Nephron progenitor cell (in vitro differentiated cells): ENCODE measurements at regions not wholly inside any gene's neighbourhood (a gene's known extent, or its start where the extent isn't known, plus 50 kb on each side); places are given as distances from the start of the nearest gene placed in this dataset.

Experiments
- DNase-seq: peaks from one replicate; pipeline ENCODE4 v3.0.0; 2021
- H3K27ac Mint-ChIP-seq: 2 replicates; pipeline ENCODE4 v1.8.0; 2021; ENCODE audit warnings: mild to moderate bottlenecking, moderate library complexity, mixed read lengths
- H3K27me3 Mint-ChIP-seq: 2 replicates; pipeline ENCODE4 v1.8.0; 2021; ENCODE audit warnings: mild to moderate bottlenecking, low read depth, mixed read lengths; ENCODE audit not compliant: poor library complexity
- H3K36me3 Mint-ChIP-seq: 2 replicates; pipeline ENCODE4 v1.8.0; 2021; ENCODE audit warnings: low read depth, mixed read lengths
- H3K4me1 Mint-ChIP-seq: 2 replicates; pipeline ENCODE4 v1.8.0; 2021; ENCODE audit warnings: mixed read lengths
- H3K4me3 Mint-ChIP-seq: 2 replicates; pipeline ENCODE4 v1.8.0; 2021; ENCODE audit warnings: mild to moderate bottlenecking, moderate library complexity, mixed read lengths
- H3K9me3 Mint-ChIP-seq: 2 replicates; pipeline ENCODE4 v1.8.0; 2021; ENCODE audit warnings: mild to moderate bottlenecking, moderate library complexity, mixed read lengths
- TF ChIP-seq, protein P1 (sequence below): fragments of 200-600 bp; sonication (generic); IDR thresholded peaks from 2 replicates; pipeline ENCODE4 v1.5.0; 2021; ENCODE audit warnings: antibody characterized with exemption

DNA sequence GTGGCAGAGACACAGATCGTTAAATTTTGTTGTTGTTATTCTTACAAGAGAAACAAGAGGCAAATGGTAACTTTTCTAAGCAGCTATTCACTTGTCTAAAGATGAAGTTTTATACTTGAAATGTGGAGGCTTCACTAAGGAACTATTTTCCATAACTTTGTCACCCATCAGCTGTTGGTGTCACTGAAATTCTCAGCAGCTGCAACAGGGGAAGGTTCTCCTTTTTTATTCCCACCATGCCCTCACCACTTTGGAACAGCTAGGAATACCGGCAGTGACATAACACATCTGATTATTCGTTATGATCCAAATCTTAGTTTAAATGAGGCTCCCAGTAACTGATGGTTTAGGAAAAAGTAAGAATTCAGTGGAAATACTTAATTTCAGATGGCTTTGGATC lies 147.0 kb upstream of the LEF1 start:
- Mint-ChIP-seq H3K27me3 (peaks cover 5% of the 10 kb centered on the region), H3K36me3 (peaks cover 10% of the 10 kb centered on the region), H3K27ac (no peak overlapping the region), H3K9me3 (peaks cover 11% of the 10 kb centered on the region), H3K4me3 (no peak overlapping the region), H3K4me1 (peaks cover 34% of the 10 kb centered on the region)
- TF ChIP-seq, protein P1, sequence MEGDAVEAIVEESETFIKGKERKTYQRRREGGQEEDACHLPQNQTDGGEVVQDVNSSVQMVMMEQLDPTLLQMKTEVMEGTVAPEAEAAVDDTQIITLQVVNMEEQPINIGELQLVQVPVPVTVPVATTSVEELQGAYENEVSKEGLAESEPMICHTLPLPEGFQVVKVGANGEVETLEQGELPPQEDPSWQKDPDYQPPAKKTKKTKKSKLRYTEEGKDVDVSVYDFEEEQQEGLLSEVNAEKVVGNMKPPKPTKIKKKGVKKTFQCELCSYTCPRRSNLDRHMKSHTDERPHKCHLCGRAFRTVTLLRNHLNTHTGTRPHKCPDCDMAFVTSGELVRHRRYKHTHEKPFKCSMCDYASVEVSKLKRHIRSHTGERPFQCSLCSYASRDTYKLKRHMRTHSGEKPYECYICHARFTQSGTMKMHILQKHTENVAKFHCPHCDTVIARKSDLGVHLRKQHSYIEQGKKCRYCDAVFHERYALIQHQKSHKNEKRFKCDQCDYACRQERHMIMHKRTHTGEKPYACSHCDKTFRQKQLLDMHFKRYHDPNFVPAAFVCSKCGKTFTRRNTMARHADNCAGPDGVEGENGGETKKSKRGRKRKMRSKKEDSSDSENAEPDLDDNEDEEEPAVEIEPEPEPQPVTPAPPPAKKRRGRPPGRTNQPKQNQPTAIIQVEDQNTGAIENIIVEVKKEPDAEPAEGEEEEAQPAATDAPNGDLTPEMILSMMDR: no peak
- no peak for DNase-seq

DNA sequence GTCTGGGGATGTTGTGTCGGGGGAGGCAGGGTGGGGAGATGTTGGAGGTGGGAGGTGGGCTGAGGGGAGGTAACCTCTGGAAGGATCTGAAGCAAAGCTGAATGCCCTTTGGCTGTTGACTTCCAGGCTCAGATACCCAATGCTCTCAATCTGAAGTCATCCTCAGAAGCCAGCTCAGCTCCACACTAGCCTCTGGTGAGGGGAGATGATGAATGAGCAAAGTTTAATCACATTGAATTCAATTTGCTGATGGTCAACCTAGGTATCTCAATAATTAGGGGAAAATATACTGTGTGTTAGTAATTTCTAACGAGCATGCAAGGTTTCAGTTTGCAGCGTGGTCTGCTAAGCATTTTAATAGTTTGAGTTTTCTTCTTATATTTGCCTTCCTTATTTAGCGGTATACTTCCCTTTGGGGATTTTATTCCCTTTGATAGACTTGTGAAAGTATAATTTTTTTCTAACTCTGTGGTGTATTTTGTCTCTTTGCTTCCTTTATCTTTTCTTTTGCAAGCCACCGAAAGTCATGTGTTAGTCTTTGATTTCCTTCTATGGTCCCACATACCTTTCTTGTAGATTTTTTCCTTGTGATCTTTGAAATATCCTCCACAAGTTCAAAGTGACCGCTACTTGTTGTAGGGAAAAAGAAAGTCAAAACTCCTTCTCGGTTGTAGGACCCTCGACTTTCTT lies 146.3 kb upstream of the LEF1 start:
- peaks cover 31% of the 10 kb centered on the region for H3K4me1 Mint-ChIP-seq
- H3K27ac Mint-ChIP-seq: no peak overlapping the region
- peaks cover 11% of the 10 kb centered on the region for H3K36me3 Mint-ChIP-seq

DNA sequence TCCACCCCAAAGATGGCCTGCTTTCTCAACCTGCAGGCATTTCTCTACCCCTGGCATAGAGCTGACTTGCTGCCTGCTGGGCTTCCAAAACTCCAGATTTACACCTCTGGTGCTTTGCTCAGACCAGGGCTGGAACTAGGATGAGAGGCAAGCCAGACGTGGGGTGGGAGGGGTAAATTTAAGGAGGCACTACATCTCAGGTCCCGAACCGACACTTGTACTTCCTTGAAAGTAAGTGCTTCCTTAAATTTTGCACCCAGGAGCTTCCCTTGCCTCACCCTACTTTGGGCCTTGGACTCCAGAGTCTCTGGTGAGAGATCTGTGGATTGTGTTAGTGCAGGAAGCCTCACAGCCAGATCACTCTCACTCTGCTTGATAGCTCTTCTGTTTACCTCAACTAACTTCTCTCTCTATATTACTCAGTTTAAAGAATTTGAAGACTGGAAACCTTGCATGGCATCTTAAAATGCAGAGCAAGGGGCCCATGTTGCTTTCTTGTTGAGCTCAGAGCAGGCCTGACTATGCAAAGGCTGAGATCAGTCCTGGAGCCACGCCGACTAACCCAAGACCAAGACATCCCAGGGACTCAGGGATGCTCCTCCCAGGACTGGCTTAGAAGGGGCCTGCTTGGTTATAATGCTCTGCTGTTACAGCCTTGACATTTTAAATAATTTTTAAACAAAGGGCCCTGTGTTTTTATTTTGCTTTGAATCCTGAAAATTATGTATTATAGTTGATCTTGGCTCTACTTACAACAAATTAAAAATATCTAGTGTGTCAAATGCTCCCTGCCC lies 145.0 kb upstream of the LEF1 start:
- H3K27ac Mint-ChIP-seq: no peak overlapping the region
- peaks cover 25% of the 10 kb centered on the region for H3K4me1 Mint-ChIP-seq
- H3K9me3 Mint-ChIP-seq: peaks cover 28% of the 10 kb centered on the region
- DNase-seq: no peak
- TF ChIP-seq, protein P1: no peak
- peaks cover 16% of the 10 kb centered on the region for H3K36me3 Mint-ChIP-seq
- peaks cover 5% of the 10 kb centered on the region for H3K27me3 Mint-ChIP-seq
- H3K4me3 Mint-ChIP-seq: no peak overlapping the region

More for the DNA sequence above, 146.3 kb upstream of the LEF1 start:
- DNase-seq: no peak
- TF ChIP-seq, protein P1: no peak
- H3K9me3 Mint-ChIP-seq: peaks cover 18% of the 10 kb centered on the region
- no peak overlapping the region for H3K4me3 Mint-ChIP-seq
- H3K27me3 Mint-ChIP-seq: peaks cover 5% of the 10 kb centered on the region

DNA sequence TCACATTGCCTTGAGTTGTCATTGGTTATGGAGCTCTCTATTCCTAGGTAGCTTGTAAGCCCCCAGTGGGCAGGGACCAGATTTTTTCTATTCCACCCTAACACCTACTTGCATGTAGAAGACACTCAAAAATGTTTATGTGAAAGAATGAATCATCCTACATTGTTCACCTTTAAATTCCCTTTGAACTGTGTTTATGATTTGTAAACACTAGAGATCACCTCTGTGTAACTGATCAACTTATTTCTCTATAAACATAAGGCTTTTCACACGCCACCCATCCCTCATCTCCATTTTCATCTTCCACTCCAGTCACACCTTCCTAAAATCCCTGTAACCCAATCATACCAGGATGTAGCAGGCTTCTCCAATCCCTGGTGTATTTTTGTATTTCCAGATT lies 142.6 kb upstream of the LEF1 start:
- Mint-ChIP-seq H3K27ac (no peak overlapping the region), H3K4me3 (no peak overlapping the region), H3K36me3 (peaks cover 16% of the 10 kb centered on the region), H3K27me3 (no peaks in the 10 kb centered on the region), H3K4me1 (peaks cover 24% of the 10 kb centered on the region), H3K9me3 (peaks cover 34% of the 10 kb centered on the region)
- no peak for DNase-seq
- TF ChIP-seq, protein P1: no peak

DNA sequence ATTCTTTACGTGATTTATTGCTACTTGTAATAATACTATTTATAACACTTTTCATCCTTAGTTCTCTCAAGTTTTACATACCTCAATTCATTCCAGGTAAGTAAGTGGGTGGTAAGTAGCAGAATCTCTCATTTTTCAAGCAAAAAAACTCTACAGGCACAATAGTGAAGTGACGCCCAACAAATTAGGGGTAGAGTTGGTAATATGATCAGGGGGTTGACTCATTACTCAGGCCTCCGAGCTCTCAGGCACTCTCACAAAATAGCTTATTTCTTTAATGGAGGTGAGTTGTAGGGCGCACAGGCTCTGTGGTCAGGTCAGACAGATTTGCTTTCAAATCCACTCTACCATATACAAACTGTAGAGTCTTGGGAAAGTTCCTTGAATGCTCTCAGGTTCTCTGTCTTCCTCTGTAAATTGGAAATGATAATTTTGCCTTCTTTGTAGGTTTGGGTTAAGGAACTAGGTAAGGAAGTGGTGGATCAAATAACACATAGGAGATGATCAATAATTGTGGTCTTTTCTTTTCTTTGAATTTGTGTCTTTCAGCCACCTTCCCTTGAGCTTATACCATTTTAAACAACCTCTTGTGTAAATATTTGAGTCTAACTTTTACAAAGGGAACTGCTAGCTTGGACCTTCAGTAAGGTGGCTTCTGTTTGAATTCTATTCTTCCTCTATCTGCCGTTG lies 134.9 kb upstream of the LEF1 start:
- no peak for DNase-seq

More for the DNA sequence above, 134.9 kb upstream of the LEF1 start:
- TF ChIP-seq, protein P1: no peak
- peaks cover 22% of the 10 kb centered on the region for H3K4me1 Mint-ChIP-seq
- no peaks in the 10 kb centered on the region for H3K27me3 Mint-ChIP-seq
- H3K9me3 Mint-ChIP-seq: peaks cover 19% of the 10 kb centered on the region
- no peak overlapping the region for H3K27ac Mint-ChIP-seq
- H3K4me3 Mint-ChIP-seq: no peak overlapping the region
- peaks cover 12% of the 10 kb centered on the region for H3K36me3 Mint-ChIP-seq
